GM19099 (cell line): ENCODE measurements at regions not wholly inside any gene's neighbourhood (a gene's known extent, or its start where the extent isn't known, plus 50 kb on each side); places are given as distances from the start of the nearest gene placed in this dataset.

Experiments used
- POLR2A ChIP-seq: IDR thresholded peaks from 3 replicates; pipeline ENCODE4 v1.6.1; 2011; ENCODE audit warnings: low read depth; ENCODE audit not compliant: insufficient read length; ENCODE audit errors: extremely low read depth

GRCh38 chr6:11378639-11379038, 146.2 kb upstream of the NEDD9 start:
- TF ChIP-seq POLR2A, result no peak

- no peak for TF ChIP-seq POLR2A
Measured at GRCh38 chr6:11374036-11375010, 141.9 kb upstream of the NEDD9 start.

- TF ChIP-seq POLR2A, result no peak
Measured at GRCh38 chr6:11373208-11373607, 140.7 kb upstream of the NEDD9 start.

GRCh38 chr6:11370191-11371018, 137.9 kb upstream of the NEDD9 start:
- TF ChIP-seq POLR2A, result no peak

GRCh38 chr6:11368760-11369159, 136.3 kb upstream of the NEDD9 start:
- no peak for TF ChIP-seq POLR2A

DNA sequence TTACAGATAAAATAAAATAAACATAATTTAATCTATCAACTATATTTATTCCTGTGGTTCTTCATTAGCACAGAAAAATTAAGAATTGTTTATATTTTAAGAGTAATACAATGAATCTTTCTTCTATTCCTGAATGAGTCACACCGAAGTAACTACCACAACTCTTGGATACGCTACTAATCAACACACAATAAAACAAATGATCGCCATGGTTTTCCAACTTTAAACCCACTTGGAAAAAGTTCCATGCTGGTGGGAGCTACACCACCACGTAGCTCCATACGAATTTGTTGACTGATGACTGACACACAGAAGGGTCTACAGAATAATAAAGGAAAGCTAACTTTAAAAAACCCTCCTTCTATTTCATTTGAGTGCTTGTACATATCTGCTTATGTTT, 135.8 kb upstream of the NEDD9 start:
- TF ChIP-seq POLR2A, result no peak

GRCh38 chr6:11367638-11368199, 135.3 kb upstream of the NEDD9 start:
- no peak for TF ChIP-seq POLR2A

GRCh38 chr6:11366934-11367637, 134.6 kb upstream of the NEDD9 start:
- no peak for TF ChIP-seq POLR2A

DNA sequence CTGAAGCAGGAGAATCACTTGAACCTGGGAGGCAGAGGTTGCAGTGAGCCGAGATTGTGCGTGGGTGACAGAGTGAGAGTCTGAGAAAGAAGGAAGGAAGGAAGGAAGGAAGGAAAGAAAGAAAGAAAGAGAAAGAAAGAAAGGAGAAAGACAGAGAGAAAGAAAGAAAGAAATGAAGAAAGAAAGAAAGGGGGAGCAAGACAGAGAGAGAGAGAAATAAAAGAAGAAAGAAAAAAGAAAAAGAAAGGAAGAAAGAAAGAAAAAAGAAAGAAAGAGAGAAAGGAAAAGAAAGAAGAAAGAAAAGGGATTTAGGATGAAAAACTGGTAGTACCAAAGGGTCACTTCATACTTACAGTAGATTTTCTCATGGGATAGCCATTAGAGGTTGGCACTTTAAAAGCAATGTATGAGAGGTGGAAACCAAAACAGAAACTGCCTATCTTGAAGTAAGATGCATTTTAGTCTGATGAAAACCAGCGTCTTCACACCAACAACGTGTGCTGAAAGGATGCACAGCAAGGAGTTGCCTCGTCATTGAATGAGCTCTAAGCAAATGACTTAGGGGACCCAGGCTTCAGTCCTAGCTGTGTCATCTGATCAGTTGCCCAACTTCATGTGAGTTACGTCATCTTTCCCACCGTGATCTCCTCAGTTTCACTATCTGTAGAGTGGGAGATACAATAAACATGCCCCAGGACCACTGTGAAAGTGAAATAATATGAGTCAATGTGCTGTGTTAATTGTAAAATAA, 133.9 kb upstream of the NEDD9 start:
- peak; percentile 30 for TF ChIP-seq POLR2A

GRCh38 chr6:11364971-11365397, 132.5 kb upstream of the NEDD9 start:
- TF ChIP-seq POLR2A, result no peak

DNA sequence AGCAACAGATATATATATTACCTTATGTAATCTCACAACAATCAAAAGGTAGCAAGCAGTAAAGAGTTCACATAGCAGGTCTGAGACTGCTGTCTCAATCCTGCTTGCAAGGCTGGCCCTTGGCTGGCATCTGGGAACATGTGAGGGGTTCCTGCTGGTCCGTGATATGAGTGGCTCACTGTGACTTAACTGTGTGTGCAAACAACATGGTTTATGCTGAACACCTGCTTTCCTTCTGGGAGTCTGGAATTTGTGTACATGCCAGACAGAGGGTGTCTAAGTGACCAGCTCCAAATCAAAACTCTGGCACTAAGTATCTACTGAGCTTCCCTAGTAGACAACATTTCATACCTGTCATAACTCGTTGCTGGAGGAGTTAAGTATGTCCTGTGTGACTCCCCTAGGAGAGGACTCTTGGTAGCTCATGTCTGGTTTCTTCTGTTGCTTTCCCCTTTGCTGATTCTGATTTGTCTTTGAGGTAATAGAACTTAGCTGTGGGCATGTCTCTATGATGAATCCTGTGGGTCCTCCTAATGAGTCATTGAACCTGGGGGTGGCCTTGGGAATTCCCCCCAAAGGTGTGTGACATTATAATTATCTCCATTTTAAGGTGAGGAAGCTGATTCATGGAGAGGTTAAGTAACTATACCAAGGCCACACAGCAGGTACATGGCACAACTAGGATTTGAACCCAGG, 131.6 kb upstream of the NEDD9 start:
- TF ChIP-seq POLR2A, result no peak

GRCh38 chr6:11362564-11362963, 130.1 kb upstream of the NEDD9 start:
- no peak for TF ChIP-seq POLR2A
